ENCODE measurements at regions not wholly inside any gene's neighbourhood (a gene's known extent, or its start where the extent isn't known, plus 50 kb on each side); places are given as distances from the start of the nearest gene placed in this dataset.

DNA sequence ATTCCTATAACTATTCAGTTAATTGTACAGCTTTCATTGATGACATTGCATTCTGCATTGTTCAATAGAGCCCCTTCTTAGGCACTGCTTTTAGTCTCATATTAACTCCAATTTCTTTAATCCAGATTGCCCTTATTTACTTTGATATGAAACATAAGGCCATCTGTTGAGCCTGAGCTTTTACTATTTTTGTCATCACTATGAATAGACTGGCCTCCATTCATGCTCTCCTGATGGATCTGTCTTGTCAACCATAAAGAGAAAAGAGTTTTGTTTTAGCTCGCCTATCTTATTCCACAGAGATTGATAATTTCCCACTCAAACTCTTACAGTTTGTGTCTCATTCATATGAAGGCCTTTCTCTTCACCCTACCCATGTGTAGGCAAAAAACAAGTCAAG, 159.2 kb upstream of the DTNA start:
- TF ChIP-seq EZH2 (IDR thresholded peaks at IDR 0.05; ENCODE audit: borderline replicate concordance, low read length): no peak
- TF ChIP-seq, protein P1, sequence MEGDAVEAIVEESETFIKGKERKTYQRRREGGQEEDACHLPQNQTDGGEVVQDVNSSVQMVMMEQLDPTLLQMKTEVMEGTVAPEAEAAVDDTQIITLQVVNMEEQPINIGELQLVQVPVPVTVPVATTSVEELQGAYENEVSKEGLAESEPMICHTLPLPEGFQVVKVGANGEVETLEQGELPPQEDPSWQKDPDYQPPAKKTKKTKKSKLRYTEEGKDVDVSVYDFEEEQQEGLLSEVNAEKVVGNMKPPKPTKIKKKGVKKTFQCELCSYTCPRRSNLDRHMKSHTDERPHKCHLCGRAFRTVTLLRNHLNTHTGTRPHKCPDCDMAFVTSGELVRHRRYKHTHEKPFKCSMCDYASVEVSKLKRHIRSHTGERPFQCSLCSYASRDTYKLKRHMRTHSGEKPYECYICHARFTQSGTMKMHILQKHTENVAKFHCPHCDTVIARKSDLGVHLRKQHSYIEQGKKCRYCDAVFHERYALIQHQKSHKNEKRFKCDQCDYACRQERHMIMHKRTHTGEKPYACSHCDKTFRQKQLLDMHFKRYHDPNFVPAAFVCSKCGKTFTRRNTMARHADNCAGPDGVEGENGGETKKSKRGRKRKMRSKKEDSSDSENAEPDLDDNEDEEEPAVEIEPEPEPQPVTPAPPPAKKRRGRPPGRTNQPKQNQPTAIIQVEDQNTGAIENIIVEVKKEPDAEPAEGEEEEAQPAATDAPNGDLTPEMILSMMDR (IDR thresholded peaks at IDR 0.05; ENCODE audit: low read length): no peak
- H3K9me3 ChIP-seq (ENCODE audit: low read length): no peaks in the 10 kb centered on the region
- H3K9ac ChIP-seq (ENCODE audit: low read length): no peak overlapping the region
- no peaks in the 10 kb centered on the region for H3K9me2 ChIP-seq (ENCODE audit: low read depth, low read length)
- H3K27me3 ChIP-seq (ENCODE audit: insufficient read depth, low read length): no peaks in the 10 kb centered on the region
- H3K27ac ChIP-seq (ENCODE audit: low read depth, low read length, poor library complexity, severe bottlenecking): no peak overlapping the region
- H3F3A ChIP-seq (ENCODE audit: insufficient read depth, low read length): no peaks in the 10 kb centered on the region
- H3K4me2 ChIP-seq (ENCODE audit: low read length): no peak overlapping the region
- no peak overlapping the region for H3K4me3 ChIP-seq (ENCODE audit: low read depth, low read length, poor library complexity, severe bottlenecking)
- no peaks in the 10 kb centered on the region for H4K20me1 ChIP-seq (ENCODE audit: insufficient read depth, low read length)
- no peak overlapping the region for H2AFZ ChIP-seq (ENCODE audit: low read length)
- H3K4me1 ChIP-seq (ENCODE audit: insufficient read depth, low read length, severe bottlenecking): no peaks in the 10 kb centered on the region
- no peaks in the 10 kb centered on the region for H3K36me3 ChIP-seq (ENCODE audit: insufficient read depth, low read length)
- H3K79me2 ChIP-seq (ENCODE audit: insufficient read depth, low read length): no peaks in the 10 kb centered on the region

DNA sequence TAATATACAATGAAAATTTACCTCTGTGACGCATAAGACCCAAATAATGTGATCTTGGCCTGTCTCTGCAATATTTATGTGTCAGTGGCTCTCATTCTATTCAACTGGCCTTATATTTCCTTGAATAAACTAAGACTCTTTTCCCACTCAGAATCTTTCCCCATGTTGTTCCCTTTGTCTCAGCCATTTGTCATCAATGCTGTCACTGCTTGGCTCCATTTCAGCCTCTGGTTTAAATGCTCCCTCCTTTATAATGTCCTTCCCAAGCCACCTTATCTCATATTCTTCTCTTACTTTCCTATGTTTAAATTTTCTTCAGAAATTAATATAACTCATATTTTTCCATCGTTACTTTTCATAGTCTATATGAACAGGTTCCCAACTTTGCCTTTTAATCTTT, 158.3 kb upstream of the DTNA start:
- no peak overlapping the region for H3K4me3 ChIP-seq (ENCODE audit: low read depth, low read length, poor library complexity, severe bottlenecking)
- no peaks in the 10 kb centered on the region for H3K36me3 ChIP-seq (ENCODE audit: insufficient read depth, low read length)
- H3F3A ChIP-seq (ENCODE audit: insufficient read depth, low read length): no peaks in the 10 kb centered on the region
- H3K27me3 ChIP-seq (ENCODE audit: insufficient read depth, low read length): no peaks in the 10 kb centered on the region
- H2AFZ ChIP-seq (ENCODE audit: low read length): no peak overlapping the region
- H3K4me2 ChIP-seq (ENCODE audit: low read length): no peak overlapping the region
- H3K79me2 ChIP-seq (ENCODE audit: insufficient read depth, low read length): no peaks in the 10 kb centered on the region
- no peaks in the 10 kb centered on the region for H3K9me3 ChIP-seq (ENCODE audit: low read length)
- no peaks in the 10 kb centered on the region for H3K4me1 ChIP-seq (ENCODE audit: insufficient read depth, low read length, severe bottlenecking)
- TF ChIP-seq, protein P1 (IDR thresholded peaks at IDR 0.05; ENCODE audit: low read length): no peak
- TF ChIP-seq EZH2 (IDR thresholded peaks at IDR 0.05; ENCODE audit: borderline replicate concordance, low read length): no peak
- no peaks in the 10 kb centered on the region for H4K20me1 ChIP-seq (ENCODE audit: insufficient read depth, low read length)
- no peaks in the 10 kb centered on the region for H3K9me2 ChIP-seq (ENCODE audit: low read depth, low read length)
- H3K9ac ChIP-seq (ENCODE audit: low read length): no peak overlapping the region
- no peak overlapping the region for H3K27ac ChIP-seq (ENCODE audit: low read depth, low read length, poor library complexity, severe bottlenecking)

DNA sequence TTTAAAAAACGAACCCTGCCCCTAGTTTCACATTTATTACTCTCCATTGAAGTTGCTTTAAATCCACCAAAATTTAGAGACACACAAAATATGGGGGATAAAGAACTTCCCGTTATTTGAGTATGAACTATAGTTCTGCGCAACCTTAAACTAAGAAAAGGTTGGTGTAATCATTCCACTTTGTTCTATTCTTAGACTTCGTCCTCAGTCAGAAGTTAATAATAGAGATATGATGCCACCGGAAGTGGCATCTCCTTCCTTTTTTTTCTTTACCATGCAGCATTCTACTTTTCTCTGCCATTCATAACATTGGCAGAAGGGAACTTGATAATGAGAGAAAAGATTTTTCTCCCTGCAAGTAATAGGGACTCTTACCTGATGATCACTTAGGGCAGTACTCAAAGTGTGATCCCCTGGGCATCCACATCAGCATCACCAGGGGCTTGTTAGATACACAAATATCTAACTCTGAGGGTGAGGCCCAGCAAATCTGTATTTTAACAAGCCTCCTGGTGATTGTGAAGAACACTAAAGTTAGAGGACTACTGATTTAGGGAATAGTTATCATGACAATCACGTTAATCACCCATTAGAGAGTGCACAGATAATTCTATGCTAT, 147.7 kb upstream of the DTNA start:
- Histone ChIP-seq H3K27ac (ENCODE audit: low read depth, low read length, poor library complexity, severe bottlenecking) (no peak overlapping the region), H3K79me2 (ENCODE audit: insufficient read depth, low read length) (no peaks in the 10 kb centered on the region)

More for the DNA sequence above, 147.7 kb upstream of the DTNA start:
- H3K4me3 ChIP-seq (ENCODE audit: low read depth, low read length, poor library complexity, severe bottlenecking): no peak overlapping the region
- H3K4me2 ChIP-seq (ENCODE audit: low read length): no peak overlapping the region
- no peaks in the 10 kb centered on the region for H3K9me2 ChIP-seq (ENCODE audit: low read depth, low read length)
- TF ChIP-seq EZH2 (IDR thresholded peaks at IDR 0.05; ENCODE audit: borderline replicate concordance, low read length): no peak
- TF ChIP-seq, protein P1 (IDR thresholded peaks at IDR 0.05; ENCODE audit: low read length): no peak
- no peak overlapping the region for H3K9ac ChIP-seq (ENCODE audit: low read length)
- H3K9me3 ChIP-seq (ENCODE audit: low read length): no peaks in the 10 kb centered on the region
- H3K36me3 ChIP-seq (ENCODE audit: insufficient read depth, low read length): no peaks in the 10 kb centered on the region
- no peak overlapping the region for H2AFZ ChIP-seq (ENCODE audit: low read length)
- no peaks in the 10 kb centered on the region for H3F3A ChIP-seq (ENCODE audit: insufficient read depth, low read length)
- no peaks in the 10 kb centered on the region for H4K20me1 ChIP-seq (ENCODE audit: insufficient read depth, low read length)
- H3K27me3 ChIP-seq (ENCODE audit: insufficient read depth, low read length): no peaks in the 10 kb centered on the region
- H3K4me1 ChIP-seq (ENCODE audit: insufficient read depth, low read length, severe bottlenecking): no peaks in the 10 kb centered on the region
